ENCODE measurements at regions not wholly inside any gene's neighbourhood (a gene's known extent, or its start where the extent isn't known, plus 50 kb on each side); places are given as distances from the start of the nearest gene placed in this dataset.

- Histone ChIP-seq H3K27ac (ENCODE audit: low read depth in 2 of 2, low read length in 2 of 2) (no peak overlapping the region), H3K9me3 (ENCODE audit: control insufficient read depth in 2 of 2, low read length in 2 of 2) (no peaks in the 10 kb centered on the region), H3K4me1 (ENCODE audit: control insufficient read depth in 2 of 2, insufficient read depth in 2 of 2, low read length in 2 of 2) (peaks cover 0 to 11% of the 10 kb centered on the region in 2 donors), H3K36me3 (ENCODE audit: control insufficient read depth in 2 of 2, insufficient read depth in 2 of 2, low read length in 2 of 2) (no peaks in the 10 kb centered on the region), H3K9ac (ENCODE audit: low read depth in 1 of 2, low read length in 2 of 2) (no peak overlapping the region), H3K27me3 (ENCODE audit: control insufficient read depth in 2 of 2, insufficient read depth in 2 of 2, low read length in 2 of 2) (peaks cover 0 to 6% of the 10 kb centered on the region in 2 donors), H3K4me3 (ENCODE audit: low read length in 2 of 2) (no peak overlapping the region)
Observed at GRCh38 chr17:65459677-65460347, 101.6 kb downstream of the AXIN2 start.

GRCh38 chr17:65457635-65458257 is 103.7 kb downstream of the AXIN2 start:
- peaks cover 0 to 6% of the 10 kb centered on the region in 2 donors for H3K27me3 ChIP-seq (ENCODE audit: control insufficient read depth in 2 of 2, insufficient read depth in 2 of 2, low read length in 2 of 2)
- H3K4me1 ChIP-seq (ENCODE audit: control insufficient read depth in 2 of 2, insufficient read depth in 2 of 2, low read length in 2 of 2) = peaks cover 0 to 11% of the 10 kb centered on the region in 2 donors
- no peak overlapping the region for H3K9ac ChIP-seq (ENCODE audit: low read depth in 1 of 2, low read length in 2 of 2)
- no peak overlapping the region for H3K4me3 ChIP-seq (ENCODE audit: low read length in 2 of 2)
- no peaks in the 10 kb centered on the region for H3K36me3 ChIP-seq (ENCODE audit: control insufficient read depth in 2 of 2, insufficient read depth in 2 of 2, low read length in 2 of 2)
- no peaks in the 10 kb centered on the region for H3K9me3 ChIP-seq (ENCODE audit: control insufficient read depth in 2 of 2, low read length in 2 of 2)
- no peak overlapping the region for H3K27ac ChIP-seq (ENCODE audit: low read depth in 2 of 2, low read length in 2 of 2)

- Histone ChIP-seq H3K9me3 (ENCODE audit: control insufficient read depth in 2 of 2, low read length in 2 of 2) (no peaks in the 10 kb centered on the region), H3K4me1 (ENCODE audit: control insufficient read depth in 2 of 2, insufficient read depth in 2 of 2, low read length in 2 of 2) (peaks cover 0 to 11% of the 10 kb centered on the region in 2 donors), H3K27me3 (ENCODE audit: control insufficient read depth in 2 of 2, insufficient read depth in 2 of 2, low read length in 2 of 2) (peaks cover 0 to 6% of the 10 kb centered on the region in 2 donors), H3K36me3 (ENCODE audit: control insufficient read depth in 2 of 2, insufficient read depth in 2 of 2, low read length in 2 of 2) (no peaks in the 10 kb centered on the region), H3K9ac (ENCODE audit: low read depth in 1 of 2, low read length in 2 of 2) (no peak overlapping the region), H3K27ac (ENCODE audit: low read depth in 2 of 2, low read length in 2 of 2) (no peak overlapping the region), H3K4me3 (ENCODE audit: low read length in 2 of 2) (no peak overlapping the region)
Observed at GRCh38 chr17:65457183-65457582, 104.3 kb downstream of the AXIN2 start.

GRCh38 chr17:65456368-65457151 is 104.9 kb downstream of the AXIN2 start:
- H3K27me3 ChIP-seq (ENCODE audit: control insufficient read depth in 2 of 2, insufficient read depth in 2 of 2, low read length in 2 of 2) = peaks cover 0 to 6% of the 10 kb centered on the region in 2 donors
- peak overlapping the region in 1 of 2 donors; percentile 22 for H3K27ac ChIP-seq (ENCODE audit: low read depth in 2 of 2, low read length in 2 of 2)
- H3K9me3 ChIP-seq (ENCODE audit: control insufficient read depth in 2 of 2, low read length in 2 of 2) = no peaks in the 10 kb centered on the region
- H3K9ac ChIP-seq (ENCODE audit: low read depth in 1 of 2, low read length in 2 of 2) = no peak overlapping the region
- no peak overlapping the region for H3K4me3 ChIP-seq (ENCODE audit: low read length in 2 of 2)
- peaks cover 0 to 11% of the 10 kb centered on the region in 2 donors for H3K4me1 ChIP-seq (ENCODE audit: control insufficient read depth in 2 of 2, insufficient read depth in 2 of 2, low read length in 2 of 2)
- no peaks in the 10 kb centered on the region for H3K36me3 ChIP-seq (ENCODE audit: control insufficient read depth in 2 of 2, insufficient read depth in 2 of 2, low read length in 2 of 2)

- no peak overlapping the region for H3K9ac ChIP-seq (ENCODE audit: low read depth in 1 of 2, low read length in 2 of 2)
- no peaks in the 10 kb centered on the region for H3K36me3 ChIP-seq (ENCODE audit: control insufficient read depth in 2 of 2, insufficient read depth in 2 of 2, low read length in 2 of 2)
- H3K27ac ChIP-seq (ENCODE audit: low read depth in 2 of 2, low read length in 2 of 2) = peak overlapping the region in 1 of 2 donors; percentile 22
- peaks cover 0 to 6% of the 10 kb centered on the region in 2 donors for H3K27me3 ChIP-seq (ENCODE audit: control insufficient read depth in 2 of 2, insufficient read depth in 2 of 2, low read length in 2 of 2)
- no peak overlapping the region for H3K4me3 ChIP-seq (ENCODE audit: low read length in 2 of 2)
- H3K9me3 ChIP-seq (ENCODE audit: control insufficient read depth in 2 of 2, low read length in 2 of 2) = no peaks in the 10 kb centered on the region
- peaks cover 0 to 11% of the 10 kb centered on the region in 2 donors for H3K4me1 ChIP-seq (ENCODE audit: control insufficient read depth in 2 of 2, insufficient read depth in 2 of 2, low read length in 2 of 2)
Observed at GRCh38 chr17:65455972-65456343, 105.5 kb downstream of the AXIN2 start.

- Histone ChIP-seq H3K9me3 (ENCODE audit: control insufficient read depth in 2 of 2, low read length in 2 of 2) (no peaks in the 10 kb centered on the region), H3K27me3 (ENCODE audit: control insufficient read depth in 2 of 2, insufficient read depth in 2 of 2, low read length in 2 of 2) (peaks cover 0 to 6% of the 10 kb centered on the region in 2 donors), H3K4me3 (ENCODE audit: low read length in 2 of 2) (no peak overlapping the region), H3K27ac (ENCODE audit: low read depth in 2 of 2, low read length in 2 of 2) (no peak overlapping the region), H3K9ac (ENCODE audit: low read depth in 1 of 2, low read length in 2 of 2) (no peak overlapping the region), H3K36me3 (ENCODE audit: control insufficient read depth in 2 of 2, insufficient read depth in 2 of 2, low read length in 2 of 2) (no peaks in the 10 kb centered on the region), H3K4me1 (ENCODE audit: control insufficient read depth in 2 of 2, insufficient read depth in 2 of 2, low read length in 2 of 2) (peaks cover 0 to 11% of the 10 kb centered on the region in 2 donors)
Observed at GRCh38 chr17:65455154-65455971, 106.1 kb downstream of the AXIN2 start.

- Histone ChIP-seq H3K27ac (ENCODE audit: low read depth in 2 of 2, low read length in 2 of 2) (no peak overlapping the region), H3K9me3 (ENCODE audit: control insufficient read depth in 2 of 2, low read length in 2 of 2) (no peaks in the 10 kb centered on the region), H3K4me3 (ENCODE audit: low read length in 2 of 2) (no peak overlapping the region), H3K9ac (ENCODE audit: low read depth in 1 of 2, low read length in 2 of 2) (no peak overlapping the region), H3K36me3 (ENCODE audit: control insufficient read depth in 2 of 2, insufficient read depth in 2 of 2, low read length in 2 of 2) (no peaks in the 10 kb centered on the region), H3K4me1 (ENCODE audit: control insufficient read depth in 2 of 2, insufficient read depth in 2 of 2, low read length in 2 of 2) (peaks cover 0 to 11% of the 10 kb centered on the region in 2 donors), H3K27me3 (ENCODE audit: control insufficient read depth in 2 of 2, insufficient read depth in 2 of 2, low read length in 2 of 2) (no peaks in the 10 kb centered on the region)
Observed at GRCh38 chr17:65453204-65453931, 108.1 kb downstream of the AXIN2 start.

GRCh38 chr17:65449495-65449894 is 112.0 kb downstream of the AXIN2 start:
- Histone ChIP-seq H3K9ac (ENCODE audit: low read depth in 1 of 2, low read length in 2 of 2) (no peak overlapping the region), H3K4me1 (ENCODE audit: control insufficient read depth in 2 of 2, insufficient read depth in 2 of 2, low read length in 2 of 2) (no peaks in the 10 kb centered on the region), H3K9me3 (ENCODE audit: control insufficient read depth in 2 of 2, low read length in 2 of 2) (no peaks in the 10 kb centered on the region), H3K27me3 (ENCODE audit: control insufficient read depth in 2 of 2, insufficient read depth in 2 of 2, low read length in 2 of 2) (no peaks in the 10 kb centered on the region), H3K36me3 (ENCODE audit: control insufficient read depth in 2 of 2, insufficient read depth in 2 of 2, low read length in 2 of 2) (no peaks in the 10 kb centered on the region), H3K4me3 (ENCODE audit: low read length in 2 of 2) (no peak overlapping the region), H3K27ac (ENCODE audit: low read depth in 2 of 2, low read length in 2 of 2) (no peak overlapping the region)

GRCh38 chr17:65447823-65448222 is 113.6 kb downstream of the AXIN2 start:
- Histone ChIP-seq H3K27me3 (ENCODE audit: control insufficient read depth in 2 of 2, insufficient read depth in 2 of 2, low read length in 2 of 2) (no peaks in the 10 kb centered on the region), H3K27ac (ENCODE audit: low read depth in 2 of 2, low read length in 2 of 2) (no peak overlapping the region), H3K36me3 (ENCODE audit: control insufficient read depth in 2 of 2, insufficient read depth in 2 of 2, low read length in 2 of 2) (no peaks in the 10 kb centered on the region), H3K9ac (ENCODE audit: low read depth in 1 of 2, low read length in 2 of 2) (no peak overlapping the region), H3K4me1 (ENCODE audit: control insufficient read depth in 2 of 2, insufficient read depth in 2 of 2, low read length in 2 of 2) (no peaks in the 10 kb centered on the region), H3K4me3 (ENCODE audit: low read length in 2 of 2) (no peak overlapping the region), H3K9me3 (ENCODE audit: control insufficient read depth in 2 of 2, low read length in 2 of 2) (no peaks in the 10 kb centered on the region)

Measured in mucosa of rectum (tissue), 2 donors.